Activated T-helper 2 cell treated with anti-CD3 and anti-CD28 coated beads, Interferon-gamma antibody, Interleukin-2, Interleukin-4, amounts not matched to agents 10 μg/mL and 5 μg/mL and 100 μg/mL, durations not matched to agents 14 hours and 24 hours and 36 hours (primary cell): ENCODE measurements at regions not wholly inside any gene's neighbourhood (a gene's known extent, or its start where the extent isn't known, plus 50 kb on each side); places are given as distances from the start of the nearest gene placed in this dataset.

Source experiments
- DNase-seq: peaks from one replicate; pipeline ENCODE4 v3.0.0; 2021; ENCODE audit warnings: low spot score
- H3K27ac Mint-ChIP-seq: one replicate; pipeline ENCODE4 v1.8.0; 2021; ENCODE audit warnings: mixed read lengths
- H3K27me3 Mint-ChIP-seq: one replicate; pipeline ENCODE4 v1.8.0; 2021; ENCODE audit warnings: low read depth, mixed read lengths
- H3K36me3 Mint-ChIP-seq: one replicate; pipeline ENCODE4 v1.8.0; 2021; ENCODE audit warnings: low read depth, mixed read lengths
- H3K4me1 Mint-ChIP-seq: one replicate; pipeline ENCODE4 v1.8.0; 2021; ENCODE audit warnings: low read depth, mixed read lengths
- H3K4me3 Mint-ChIP-seq: one replicate; pipeline ENCODE4 v1.8.0; 2021; ENCODE audit warnings: low read depth, mild to moderate bottlenecking, moderate library complexity, mixed read lengths
- H3K9me3 Mint-ChIP-seq: one replicate; pipeline ENCODE4 v1.8.0; 2021; ENCODE audit warnings: mixed read lengths
- intact Hi-C: fragments of 100-400 bp; cut with micrococcal nuclease; formaldehyde crosslinking; loops from one replicate; pipeline ENCODE4 v1.15.1; 2023

DNA sequence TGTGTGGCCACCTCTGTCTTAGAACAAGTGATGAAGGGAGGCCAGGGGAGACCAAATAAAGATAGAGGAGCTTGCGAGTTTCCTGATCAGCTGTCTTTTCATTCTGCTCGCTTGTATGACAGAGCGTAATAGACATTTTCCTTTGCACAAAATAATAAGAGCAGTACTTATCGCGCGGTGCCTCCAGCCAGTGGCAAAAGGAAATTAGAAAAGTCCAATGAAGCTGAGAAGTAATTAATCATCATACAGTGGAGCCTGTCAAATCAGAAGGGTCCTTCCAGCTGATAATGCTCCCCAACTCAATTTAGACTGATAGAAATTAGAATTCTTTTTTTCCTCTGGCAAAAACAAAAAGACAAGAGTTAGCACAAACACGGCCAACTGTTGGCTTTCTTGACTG is 307.0 kb upstream of the IRX5 start:
- intact Hi-C loops: no loop called here
- H3K27ac Mint-ChIP-seq: no peak overlapping the region
- no peaks in the 10 kb centered on the region for H3K36me3 Mint-ChIP-seq
- DNase-seq: no peak
- H3K27me3 Mint-ChIP-seq: no peaks in the 10 kb centered on the region
- H3K9me3 Mint-ChIP-seq: no peaks in the 10 kb centered on the region
- H3K4me3 Mint-ChIP-seq: no peak overlapping the region
- no peaks in the 10 kb centered on the region for H3K4me1 Mint-ChIP-seq

DNA sequence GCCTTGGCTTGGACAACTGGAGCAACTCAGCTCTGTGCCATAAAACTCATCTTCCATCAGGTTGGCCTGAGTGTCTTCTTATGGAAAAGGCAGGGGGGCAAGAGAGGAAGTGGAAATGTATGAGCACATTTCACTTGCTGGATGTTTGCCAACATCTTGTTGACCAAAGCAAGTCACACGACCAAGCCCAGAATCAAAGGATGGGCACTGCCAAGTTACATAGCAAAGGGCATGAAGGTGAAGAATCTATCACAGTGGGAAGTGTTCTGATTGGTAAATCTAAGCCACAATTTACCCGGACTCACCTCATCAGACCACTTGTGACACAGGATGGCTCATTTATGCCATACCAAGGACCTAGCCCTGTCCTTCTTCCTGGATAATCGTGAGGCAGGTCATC is 310.5 kb upstream of the IRX5 start:
- no peaks in the 10 kb centered on the region for H3K4me1 Mint-ChIP-seq
- no peaks in the 10 kb centered on the region for H3K27me3 Mint-ChIP-seq
- no peak overlapping the region for H3K27ac Mint-ChIP-seq
- no peaks in the 10 kb centered on the region for H3K36me3 Mint-ChIP-seq
- intact Hi-C loops: no loop called here
- H3K4me3 Mint-ChIP-seq: no peak overlapping the region
- DNase-seq: no peak
- no peaks in the 10 kb centered on the region for H3K9me3 Mint-ChIP-seq

GRCh38 chr16:54616610-54617009 is 314.1 kb upstream of the IRX5 start:
- Mint-ChIP-seq H3K4me3 (no peak overlapping the region), H3K27me3 (no peaks in the 10 kb centered on the region), H3K36me3 (no peaks in the 10 kb centered on the region), H3K4me1 (no peaks in the 10 kb centered on the region), H3K27ac (no peak overlapping the region), H3K9me3 (no peaks in the 10 kb centered on the region)
- no peak for DNase-seq
- intact Hi-C loops: no loop called here

DNA sequence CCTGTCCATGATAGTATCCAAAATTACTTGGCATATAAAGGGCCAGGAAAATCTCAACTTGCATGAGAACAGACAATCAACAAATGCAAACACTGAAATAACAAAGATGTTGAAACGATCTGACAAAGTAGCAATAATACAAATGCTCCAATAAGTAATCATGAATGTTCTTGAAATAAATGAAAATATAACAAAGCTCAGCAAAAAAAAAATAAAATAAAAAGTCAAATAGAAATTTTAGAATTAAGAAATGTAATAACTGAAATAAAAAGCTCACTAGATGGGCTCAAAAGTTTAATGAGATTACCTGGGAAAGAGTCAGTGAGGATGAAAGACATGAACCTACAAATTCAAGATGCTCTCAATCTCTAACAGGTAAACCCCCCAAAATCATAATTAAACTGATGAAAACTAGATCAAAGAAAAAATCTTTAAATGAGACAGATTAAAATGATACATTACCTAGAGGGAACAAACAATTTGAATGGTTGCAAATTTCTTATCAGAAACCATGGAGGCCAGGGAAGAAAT is 319.0 kb upstream of the IRX3 start:
- H3K27me3 Mint-ChIP-seq: no peaks in the 10 kb centered on the region
- DNase-seq: no peak
- H3K4me3 Mint-ChIP-seq: no peak overlapping the region
- no peaks in the 10 kb centered on the region for H3K4me1 Mint-ChIP-seq
- no peaks in the 10 kb centered on the region for H3K36me3 Mint-ChIP-seq
- peaks cover 23% of the 10 kb centered on the region for H3K9me3 Mint-ChIP-seq
- intact Hi-C loops: no loop called here
- no peak overlapping the region for H3K27ac Mint-ChIP-seq

DNA sequence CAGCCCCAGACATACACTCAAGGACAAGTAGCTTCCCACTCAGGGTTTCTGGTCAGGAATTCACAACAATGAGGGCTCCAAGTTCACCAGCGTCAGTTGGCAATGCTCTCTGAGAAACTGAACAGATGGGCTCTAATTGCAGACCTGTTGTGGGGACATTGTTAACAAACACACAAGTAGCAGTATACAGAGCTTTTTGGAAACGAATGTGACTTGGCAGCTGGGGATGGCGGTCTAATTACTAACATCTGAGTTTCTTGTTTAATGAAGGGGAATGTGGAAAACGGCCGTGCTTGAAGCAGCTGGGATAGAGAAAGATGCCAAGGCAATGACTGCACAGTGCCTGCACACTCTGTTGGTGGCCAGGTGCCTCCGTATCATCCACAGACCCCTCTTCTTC is 316.1 kb upstream of the IRX3 start:
- Mint-ChIP-seq H3K4me1 (no peaks in the 10 kb centered on the region), H3K36me3 (no peaks in the 10 kb centered on the region), H3K9me3 (peaks cover 23% of the 10 kb centered on the region), H3K27me3 (no peaks in the 10 kb centered on the region), H3K4me3 (no peak overlapping the region), H3K27ac (no peak overlapping the region)
- intact Hi-C loops: no loop called here
- DNase-seq: no peak

DNA sequence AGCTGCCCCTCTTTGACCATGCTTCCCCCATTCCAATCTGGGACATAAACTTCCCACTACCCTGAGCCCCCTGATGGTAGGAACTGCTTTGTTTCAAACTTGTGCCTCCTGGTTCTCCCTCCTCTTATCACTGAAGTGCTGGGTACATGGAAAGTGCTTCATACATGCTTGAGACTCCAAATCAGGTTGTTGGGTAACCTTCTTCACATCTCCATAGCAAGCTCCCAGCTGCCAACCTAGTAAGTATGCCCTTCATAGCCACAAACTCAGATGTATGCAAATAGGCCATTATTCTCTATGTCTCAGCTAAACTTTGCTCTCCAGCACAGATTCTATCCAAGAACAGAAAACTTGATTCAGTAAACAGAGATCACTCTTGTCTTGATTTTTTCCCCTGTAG is 310.6 kb upstream of the IRX3 start:
- no peak for DNase-seq
- H3K36me3 Mint-ChIP-seq: no peaks in the 10 kb centered on the region
- no peak overlapping the region for H3K27ac Mint-ChIP-seq
- no peak overlapping the region for H3K4me3 Mint-ChIP-seq
- peaks cover 13% of the 10 kb centered on the region for H3K27me3 Mint-ChIP-seq
- intact Hi-C loops: no loop called here
- no peaks in the 10 kb centered on the region for H3K4me1 Mint-ChIP-seq
- H3K9me3 Mint-ChIP-seq: peaks cover 3% of the 10 kb centered on the region

DNA sequence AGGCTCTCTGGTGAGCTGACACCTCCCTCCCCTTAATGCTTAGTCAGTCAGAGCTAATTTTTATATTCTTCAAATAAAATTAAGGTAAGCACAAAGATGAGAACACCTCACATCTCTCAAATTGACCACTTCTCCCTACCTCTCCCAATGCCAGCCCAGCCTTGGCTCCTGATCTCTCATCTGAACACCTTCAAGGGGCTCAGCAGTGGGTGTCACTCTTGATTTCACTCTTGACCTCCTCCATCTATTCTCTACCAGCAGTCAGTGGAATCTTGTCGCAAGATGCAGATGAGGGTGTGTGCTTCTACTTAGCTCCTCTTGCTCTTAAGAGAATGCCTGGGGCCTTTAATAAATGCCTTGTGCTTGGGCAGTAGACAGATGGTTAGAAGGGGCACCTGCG is 309.0 kb upstream of the IRX3 start:
- H3K4me3 Mint-ChIP-seq: no peak overlapping the region
- H3K27me3 Mint-ChIP-seq: peaks cover 13% of the 10 kb centered on the region
- no peaks in the 10 kb centered on the region for H3K9me3 Mint-ChIP-seq
- H3K4me1 Mint-ChIP-seq: no peaks in the 10 kb centered on the region
- no peak overlapping the region for H3K27ac Mint-ChIP-seq
- no peak for DNase-seq
- intact Hi-C loops: no loop called here
- H3K36me3 Mint-ChIP-seq: no peaks in the 10 kb centered on the region

- DNase-seq: no peak
- H3K4me1 Mint-ChIP-seq: no peaks in the 10 kb centered on the region
- no peak overlapping the region for H3K4me3 Mint-ChIP-seq
- H3K27ac Mint-ChIP-seq: no peak overlapping the region
- H3K9me3 Mint-ChIP-seq: no peaks in the 10 kb centered on the region
- intact Hi-C loops: no loop called here
- H3K36me3 Mint-ChIP-seq: no peaks in the 10 kb centered on the region
- peaks cover 13% of the 10 kb centered on the region for H3K27me3 Mint-ChIP-seq
These were observed 308.2 kb upstream of the IRX3 start for GRCh38 chr16:54594601-54595391.

GRCh38 chr16:54591816-54592246 is 305.2 kb upstream of the IRX3 start:
- DNase-seq: no peak
- Mint-ChIP-seq H3K36me3 (no peaks in the 10 kb centered on the region), H3K27ac (no peak overlapping the region), H3K4me3 (no peak overlapping the region), H3K9me3 (no peaks in the 10 kb centered on the region), H3K27me3 (peaks cover 13% of the 10 kb centered on the region), H3K4me1 (no peaks in the 10 kb centered on the region)
- intact Hi-C loops: no loop called here

DNA sequence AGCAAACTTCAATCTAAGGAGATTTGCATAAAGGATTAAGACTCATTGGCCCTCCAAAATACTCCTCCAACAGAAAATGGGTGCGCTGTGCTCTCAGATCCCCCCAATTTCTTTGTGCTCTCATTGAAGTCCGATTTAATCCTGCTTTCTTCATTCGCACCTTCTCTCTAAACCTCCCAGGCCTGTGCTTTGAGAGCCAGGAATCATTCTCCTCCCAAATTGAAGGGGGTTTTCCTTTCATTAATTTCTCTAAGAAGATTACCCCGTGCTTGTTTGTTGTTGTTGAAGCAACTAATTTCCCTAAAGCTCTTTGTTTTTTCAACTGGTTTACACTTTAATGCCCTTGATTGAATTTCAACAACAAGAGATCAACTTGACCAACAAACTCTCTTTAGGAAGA is 304.2 kb upstream of the IRX3 start:
- no peak overlapping the region for H3K4me3 Mint-ChIP-seq
- DNase-seq: no peak
- H3K27ac Mint-ChIP-seq: no peak overlapping the region
- no peaks in the 10 kb centered on the region for H3K4me1 Mint-ChIP-seq
- H3K9me3 Mint-ChIP-seq: no peaks in the 10 kb centered on the region
- intact Hi-C loops: no loop called here
- H3K36me3 Mint-ChIP-seq: no peaks in the 10 kb centered on the region
- H3K27me3 Mint-ChIP-seq: peaks cover 9% of the 10 kb centered on the region

DNA sequence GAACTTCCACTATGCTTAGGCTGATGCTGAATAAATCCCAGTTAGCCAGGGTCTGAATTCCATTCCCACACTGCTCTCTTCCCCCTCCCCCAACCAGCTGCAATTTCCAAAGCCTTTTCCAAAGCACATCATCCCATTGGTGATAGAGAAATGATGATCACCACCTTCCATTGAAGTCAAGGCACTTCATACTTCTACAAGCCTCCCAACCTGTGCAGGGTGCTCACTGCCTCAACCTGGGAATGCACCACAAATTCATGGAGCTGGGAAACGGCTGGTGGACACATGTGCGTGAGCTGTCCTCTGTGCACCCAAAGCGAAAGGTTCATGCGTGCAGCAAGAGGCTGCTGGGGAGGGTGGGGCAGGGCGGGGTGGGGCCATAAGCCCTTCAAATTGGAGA is 302.7 kb upstream of the IRX3 start:
- Mint-ChIP-seq H3K4me1 (no peaks in the 10 kb centered on the region), H3K27me3 (no peaks in the 10 kb centered on the region), H3K27ac (no peak overlapping the region), H3K4me3 (no peak overlapping the region), H3K9me3 (no peaks in the 10 kb centered on the region), H3K36me3 (no peaks in the 10 kb centered on the region)
- DNase-seq: no peak
- intact Hi-C loops: no loop called here

DNA sequence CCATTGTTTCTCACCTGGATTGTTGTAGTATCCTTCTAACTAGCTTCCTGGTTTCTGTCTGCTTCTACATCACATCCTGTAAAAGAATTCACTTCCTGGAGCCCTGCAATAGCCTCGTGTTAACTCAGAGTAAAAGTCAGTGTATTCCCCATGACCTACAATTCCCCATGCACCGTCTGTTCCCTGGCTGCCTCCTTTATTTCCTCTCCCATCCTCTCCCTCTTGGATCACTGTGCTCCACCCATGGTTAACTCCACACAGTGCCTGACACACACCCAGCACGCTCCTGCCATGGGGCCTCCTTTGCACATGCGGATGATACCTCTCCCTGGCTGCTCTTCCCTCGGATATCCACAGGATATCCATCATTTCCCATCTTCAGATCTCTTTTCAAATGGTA is 301.4 kb upstream of the IRX3 start:
- H3K9me3 Mint-ChIP-seq: no peaks in the 10 kb centered on the region
- H3K36me3 Mint-ChIP-seq: no peaks in the 10 kb centered on the region
- no peak overlapping the region for H3K27ac Mint-ChIP-seq
- H3K4me3 Mint-ChIP-seq: no peak overlapping the region
- H3K27me3 Mint-ChIP-seq: no peaks in the 10 kb centered on the region
- intact Hi-C loops: no loop called here
- no peak for DNase-seq
- H3K4me1 Mint-ChIP-seq: no peaks in the 10 kb centered on the region

- intact Hi-C loops: no loop called here
- no peaks in the 10 kb centered on the region for H3K36me3 Mint-ChIP-seq
- no peaks in the 10 kb centered on the region for H3K27me3 Mint-ChIP-seq
- no peak overlapping the region for H3K27ac Mint-ChIP-seq
- H3K4me3 Mint-ChIP-seq: no peak overlapping the region
- DNase-seq: no peak
- no peaks in the 10 kb centered on the region for H3K4me1 Mint-ChIP-seq
- no peaks in the 10 kb centered on the region for H3K9me3 Mint-ChIP-seq
These were observed 300.6 kb upstream of the IRX3 start for GRCh38 chr16:54587176-54587515.
